ENCODE measurements at regions not wholly inside any gene's neighbourhood (a gene's known extent, or its start where the extent isn't known, plus 50 kb on each side); places are given as distances from the start of the nearest gene placed in this dataset.
"Not testable (repeated sequence)": the region's sequence is repeated elsewhere in the genome, so short reads cannot be mapped to it uniquely, and the experiment has no call there.

GRCh38 chr22:22168941-22169867, 75.4 kb upstream of the VPREB1 start:
- DNase-seq, result no peak

- DNase-seq, result no peak
Observed at GRCh38 chr22:22168190-22168940, 76.2 kb upstream of the VPREB1 start.

DNA sequence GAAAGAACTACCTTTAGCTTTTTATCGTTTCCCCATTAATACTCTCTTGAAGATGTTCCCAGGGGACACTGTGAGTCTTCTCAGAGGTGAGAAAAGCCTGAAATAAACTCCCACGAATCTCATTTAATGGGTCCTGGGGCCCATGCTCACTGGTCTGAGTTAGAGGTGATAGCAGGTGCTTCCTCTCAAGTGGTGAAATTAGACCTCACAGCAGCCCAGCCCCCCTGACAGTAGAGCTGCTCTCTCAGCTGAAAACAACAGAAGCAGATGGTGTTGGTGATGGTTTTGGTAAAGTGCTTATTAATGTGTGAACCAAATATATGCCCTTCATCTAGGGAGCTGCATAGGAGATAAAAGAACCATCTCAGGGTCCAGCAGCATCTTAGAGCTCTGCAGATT, 76.8 kb upstream of the VPREB1 start:
- DNase-seq, result no peak

DNA sequence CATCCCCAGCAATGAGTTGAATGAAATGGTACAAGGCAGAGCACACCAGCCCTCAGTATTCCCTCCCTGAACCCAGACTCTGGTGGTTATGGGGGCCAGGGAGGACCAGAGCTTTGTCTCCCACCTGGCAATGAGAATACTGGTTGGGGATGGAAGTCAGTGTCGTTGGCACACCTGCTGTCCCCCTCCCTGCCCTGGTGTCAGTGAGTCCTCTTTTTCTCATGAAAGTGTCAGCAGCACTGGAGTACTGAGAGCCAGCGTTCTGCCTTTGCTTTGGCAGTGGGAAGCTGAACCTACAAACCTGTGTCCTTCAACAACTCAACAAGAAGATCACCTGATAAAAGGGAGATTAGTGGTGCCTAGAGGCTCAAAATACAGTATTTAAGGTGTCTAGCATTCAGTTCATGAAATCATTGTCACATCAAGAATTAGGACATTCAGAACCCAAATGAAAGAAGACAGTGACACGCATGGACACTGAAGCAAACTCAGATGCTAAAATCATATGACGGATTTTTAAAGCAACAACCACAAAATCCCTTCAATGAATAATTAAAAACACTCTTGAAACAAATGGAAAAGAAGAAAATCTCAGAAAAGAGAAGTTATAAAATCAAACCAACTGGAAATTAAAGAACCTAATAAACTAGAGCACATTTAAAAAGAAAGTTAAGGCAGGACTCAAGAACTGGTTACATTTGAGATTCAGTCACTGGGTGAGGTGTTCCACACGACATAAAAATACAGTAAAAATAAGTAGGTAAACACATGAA, 77.5 kb upstream of the VPREB1 start:
- DNase-seq, result no peak

DNA sequence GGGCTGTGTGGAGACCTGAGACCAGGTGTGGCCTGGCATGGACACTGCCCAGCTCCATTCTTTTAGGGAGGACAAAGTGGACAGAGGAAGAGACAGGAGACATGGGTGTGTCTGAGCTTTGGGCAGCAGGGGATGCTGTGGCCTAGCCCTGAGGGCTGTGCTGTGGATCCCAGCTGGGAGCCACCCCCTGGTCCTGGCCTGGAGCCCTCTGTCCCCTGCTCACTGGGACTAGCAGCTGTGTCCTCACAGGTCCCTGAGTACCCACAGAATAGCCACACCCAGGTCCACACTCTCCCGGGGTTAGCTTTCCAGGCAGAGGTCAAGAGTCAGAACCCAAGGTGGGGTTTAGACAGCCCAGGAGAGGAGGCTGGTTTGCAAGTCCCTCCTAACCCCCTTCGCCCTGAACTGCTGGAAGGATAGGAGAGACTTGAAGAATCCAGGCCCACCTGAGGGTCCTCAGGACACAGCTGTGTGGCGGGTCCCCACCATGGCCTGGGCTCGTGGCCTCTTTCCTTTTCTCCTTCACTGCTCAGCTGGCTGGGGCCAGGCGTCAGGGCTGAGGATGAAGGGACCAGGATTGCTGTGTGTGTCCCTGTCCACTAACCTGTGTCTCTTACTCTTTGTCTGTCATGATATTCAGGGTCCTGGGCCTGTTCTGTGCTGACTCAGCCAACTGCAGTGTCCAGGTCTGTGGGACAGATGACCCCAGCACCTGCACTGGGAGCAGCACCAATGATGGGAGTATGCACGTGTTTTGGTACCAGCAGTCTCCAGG, 78.5 kb upstream of the VPREB1 start:
- no peak for DNase-seq

- DNase-seq, result no peak
Observed at GRCh38 chr22:22164541-22165272, 79.9 kb upstream of the VPREB1 start.

DNA sequence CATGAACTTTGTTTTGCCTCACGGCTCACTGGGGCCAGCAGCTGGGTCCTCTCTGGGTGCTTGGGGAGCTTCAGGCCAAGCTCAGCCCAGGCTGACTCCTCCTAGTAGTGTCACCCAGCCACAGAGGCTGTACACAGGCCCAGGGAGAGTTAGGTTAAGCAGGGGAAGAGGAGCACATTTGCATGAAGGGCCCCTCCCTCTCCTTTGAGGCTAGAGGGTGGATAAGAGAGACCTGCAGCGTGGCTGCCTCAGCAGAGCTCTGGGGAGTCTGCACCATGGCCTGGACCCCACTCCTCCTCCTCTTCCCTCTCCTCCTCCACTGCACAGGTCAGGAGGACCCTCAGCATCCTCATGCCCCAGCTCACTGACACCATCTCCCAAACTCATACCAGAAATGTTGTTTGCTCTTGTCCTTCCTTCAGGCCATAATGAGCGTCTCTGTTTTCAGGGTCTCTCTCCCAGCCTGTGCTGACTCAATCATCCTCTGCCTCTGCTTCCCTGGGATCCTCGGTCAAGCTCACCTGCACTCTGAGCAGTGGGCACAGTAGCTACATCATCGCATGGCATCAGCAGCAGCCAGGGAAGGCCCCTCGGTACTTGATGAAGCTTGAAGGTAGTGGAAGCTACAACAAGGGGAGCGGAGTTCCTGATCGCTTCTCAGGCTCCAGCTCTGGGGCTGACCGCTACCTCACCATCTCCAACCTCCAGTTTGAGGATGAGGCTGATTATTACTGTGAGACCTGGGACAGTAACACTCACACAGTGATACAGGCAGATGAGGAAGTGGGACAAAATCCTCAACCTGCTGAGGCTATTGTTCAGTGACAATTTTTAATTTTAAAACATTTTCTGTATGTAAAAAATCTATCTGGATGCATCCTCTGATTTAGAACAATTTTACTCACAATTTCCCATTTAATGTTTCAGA, 82.4 kb upstream of the VPREB1 start:
- no peak for DNase-seq

- not testable (repeated sequence) for DNase-seq
Observed at GRCh38 chr22:22160768-22161167, 83.8 kb upstream of the VPREB1 start.

GRCh38 chr22:22159384-22159783, 85.2 kb upstream of the VPREB1 start:
- no peak for DNase-seq

GRCh38 chr22:22158965-22159364, 85.6 kb upstream of the VPREB1 start:
- DNase-seq, result no peak

DNA sequence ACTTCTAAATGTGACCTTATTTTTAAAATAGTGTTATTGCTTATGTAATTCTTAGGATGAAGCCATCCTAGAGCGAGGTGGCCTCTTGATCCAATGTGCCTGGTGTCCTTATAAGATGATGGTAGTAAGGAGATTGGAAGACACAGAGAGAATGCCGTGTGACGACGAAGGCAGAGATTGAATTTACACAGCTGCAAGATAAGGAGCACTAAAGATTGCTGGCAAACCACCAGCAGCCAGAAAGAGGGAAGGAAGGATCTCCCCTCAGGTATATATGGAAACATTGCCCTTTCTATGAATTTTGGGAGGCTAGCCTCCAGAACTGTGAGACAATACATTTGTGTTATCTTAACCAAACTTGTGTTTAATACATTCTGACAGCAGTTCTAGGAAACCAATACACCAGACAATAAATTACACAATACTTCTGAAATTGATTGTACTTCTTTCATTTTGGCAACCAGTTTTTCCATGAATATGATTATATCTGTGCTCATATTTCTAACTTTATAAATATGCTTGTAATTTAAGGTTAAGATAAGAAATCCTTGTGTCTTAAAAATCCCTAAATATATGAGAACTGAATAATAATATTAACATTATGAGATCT, 86.3 kb upstream of the VPREB1 start:
- no peak for DNase-seq

DNA sequence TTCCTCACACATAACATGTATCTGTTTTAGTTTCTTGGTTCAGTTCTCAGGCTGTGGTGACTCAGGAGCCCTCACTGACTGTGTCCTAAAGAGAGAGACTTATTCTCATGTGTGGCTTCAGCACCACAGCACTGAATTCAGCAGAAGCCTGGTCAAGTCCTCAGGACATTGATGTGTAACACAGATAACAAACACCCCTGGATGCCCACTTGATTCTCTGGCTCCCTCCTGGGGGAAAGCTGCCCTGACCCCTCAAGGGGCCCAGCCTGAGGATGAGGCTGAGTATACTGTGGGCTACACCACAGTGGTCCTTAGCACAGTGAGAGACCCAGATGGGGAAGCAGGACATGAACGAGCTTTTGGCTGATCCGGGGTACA, 87.2 kb upstream of the VPREB1 start:
- DNase-seq, result no peak

DNA sequence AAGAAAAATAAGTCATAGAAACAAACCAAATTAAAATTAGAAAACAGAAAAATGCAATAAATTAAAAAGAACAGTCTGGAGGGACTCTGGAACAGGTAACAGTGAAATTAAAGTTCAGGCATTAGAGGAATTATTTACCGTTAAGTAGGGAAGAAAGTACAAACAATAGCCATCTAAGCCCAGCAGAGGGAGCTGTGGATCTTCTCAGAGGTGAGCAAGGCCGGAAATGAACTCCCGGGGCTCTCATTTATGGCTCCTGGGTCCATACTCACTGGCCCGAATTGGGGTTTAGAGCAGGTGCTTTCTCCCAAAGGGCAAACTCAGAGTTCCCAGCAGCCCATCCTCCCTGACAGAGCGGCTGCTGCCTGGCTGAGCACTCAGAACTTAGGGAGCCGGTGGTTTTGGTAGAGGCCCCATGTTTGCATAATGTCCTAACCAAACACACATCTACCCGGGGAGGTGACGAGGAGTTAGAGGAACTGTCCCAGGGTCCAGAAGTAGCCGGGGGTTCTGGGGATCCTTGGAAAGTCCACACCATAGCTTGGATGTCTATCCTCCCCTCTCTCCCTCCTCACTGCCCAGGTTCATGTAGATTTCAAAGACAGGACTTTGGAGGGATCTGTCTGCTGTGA, 87.8 kb upstream of the VPREB1 start:
- DNase-seq, result no peak

- no peak for DNase-seq
Observed at GRCh38 chr22:22156348-22156715, 88.3 kb upstream of the VPREB1 start.

DNA sequence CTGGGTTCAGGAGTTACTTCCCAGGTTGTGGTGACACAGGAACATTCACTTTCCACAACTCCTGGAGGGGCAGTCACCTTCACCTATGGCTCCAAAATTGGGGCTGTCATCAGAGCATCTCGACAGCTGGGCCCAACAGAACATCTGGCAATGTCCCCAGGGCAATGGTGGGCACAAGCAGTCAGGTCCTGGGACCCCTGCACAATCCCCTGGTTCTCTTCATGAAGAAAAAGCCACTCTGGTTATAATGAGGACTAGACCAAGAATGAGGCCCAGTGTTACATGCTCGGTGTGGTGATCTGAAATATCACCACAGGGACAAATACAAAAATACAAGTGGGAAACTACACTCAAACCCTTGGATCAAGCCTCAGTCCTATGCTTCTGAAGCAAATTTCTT, 89.0 kb upstream of the VPREB1 start:
- no peak for DNase-seq

DNA sequence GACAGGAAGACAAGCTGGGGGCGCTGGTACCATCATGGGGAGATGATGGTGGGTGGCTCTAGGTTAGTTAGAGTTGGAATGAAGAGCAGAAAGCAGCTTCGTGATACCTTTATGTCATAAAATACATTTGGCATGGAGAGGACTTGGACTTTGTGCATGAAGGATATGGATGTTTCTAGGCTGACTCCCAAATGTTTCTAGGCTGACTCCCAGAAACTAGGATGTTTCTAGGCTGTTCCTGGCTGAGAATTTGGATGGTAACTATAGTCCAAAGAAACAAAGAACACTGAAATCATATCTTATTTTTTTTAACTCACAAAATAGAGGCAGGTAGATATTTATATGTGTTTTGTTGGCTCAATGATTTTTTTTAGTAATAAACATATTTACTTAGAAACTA, 89.4 kb upstream of the VPREB1 start:
- DNase-seq, result no peak

GRCh38 chr22:22154040-22154439, 90.5 kb upstream of the VPREB1 start:
- DNase-seq, result no peak

- no peak for DNase-seq
Observed at GRCh38 chr22:22151308-22151707, 93.3 kb upstream of the VPREB1 start.

GRCh38 chr22:22150457-22150856, 94.1 kb upstream of the VPREB1 start:
- DNase-seq, result no peak

- no peak for DNase-seq
Observed at GRCh38 chr22:22148905-22149304, 95.7 kb upstream of the VPREB1 start.
